NOMO-1 (cell line): ENCODE measurements at regions not wholly inside any gene's neighbourhood (a gene's known extent, or its start where the extent isn't known, plus 50 kb on each side); places are given as distances from the start of the nearest gene placed in this dataset.
"Not testable (repeated sequence)": the region's sequence is repeated elsewhere in the genome, so short reads cannot be mapped to it uniquely, and the experiment has no call there.

ENCODE experiments used
- DNase-seq, 2 experiments: peaks; one replicate each; lab custom pipeline; 2025; ENCODE audit not compliant: unreplicated experiment in 2 of 2; lab: John Stamatoyannopoulos, UW

DNA sequence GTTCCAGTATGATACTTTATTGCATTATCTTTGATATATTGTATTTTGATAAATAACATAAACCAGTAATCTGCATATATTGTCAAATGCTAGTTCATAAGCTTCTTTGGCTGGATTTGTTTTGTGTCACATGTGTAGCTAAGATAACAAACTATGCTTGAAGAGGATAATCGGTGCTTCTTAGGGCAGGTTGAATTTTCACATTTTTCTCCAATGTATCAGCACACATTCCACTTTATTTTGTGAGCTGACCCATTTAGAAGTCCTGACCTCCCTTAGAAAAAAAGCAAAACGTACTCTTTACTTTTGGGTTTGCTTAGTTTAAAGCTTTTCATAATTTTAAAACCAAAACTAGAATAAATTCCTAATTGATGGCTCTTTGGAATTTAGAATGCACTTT, 277.7 kb upstream of the DDHD1 start:
- no peak for DNase-seq

DNA sequence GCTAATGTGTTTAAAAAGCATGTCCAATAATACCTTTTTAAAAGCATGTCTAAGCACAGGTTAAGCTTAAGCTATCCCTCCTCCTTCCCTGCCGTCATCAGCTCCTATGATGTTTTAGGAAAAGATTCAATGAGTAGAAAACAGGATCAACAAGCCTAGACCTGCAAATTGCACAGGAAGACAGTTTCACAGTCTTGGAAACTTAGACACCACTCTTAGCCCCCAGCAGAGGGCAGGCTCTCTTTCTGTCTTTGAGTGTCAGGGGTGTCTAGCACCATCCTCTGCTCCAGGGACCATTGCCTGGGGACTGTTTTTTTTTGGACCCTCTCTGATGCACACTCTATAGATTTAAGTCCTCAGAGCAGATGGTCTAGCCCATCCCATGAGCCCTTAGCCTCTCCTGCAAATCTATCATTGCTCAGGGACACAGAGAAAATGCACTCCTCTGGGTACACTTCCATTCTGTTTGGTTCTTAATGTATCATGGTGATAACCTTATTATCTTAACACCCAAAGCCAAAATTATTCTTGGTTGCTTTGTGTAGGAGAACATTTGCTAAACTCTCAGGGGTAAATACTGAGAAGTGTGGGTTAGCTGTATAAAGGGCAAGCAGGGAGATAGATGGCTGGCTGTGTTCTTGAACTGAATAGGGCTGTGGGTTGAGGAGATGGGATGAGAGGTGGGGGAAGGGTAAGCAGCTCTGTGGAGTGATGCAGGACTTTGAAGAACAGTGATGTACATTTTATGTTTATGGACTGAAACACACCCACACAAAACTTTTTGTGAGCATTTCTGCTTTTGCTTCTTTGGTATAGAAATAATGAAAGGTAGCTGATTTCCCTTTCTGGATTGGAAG, 259.9 kb upstream of the DDHD1 start:
- DNase-seq, result no peak

DNA sequence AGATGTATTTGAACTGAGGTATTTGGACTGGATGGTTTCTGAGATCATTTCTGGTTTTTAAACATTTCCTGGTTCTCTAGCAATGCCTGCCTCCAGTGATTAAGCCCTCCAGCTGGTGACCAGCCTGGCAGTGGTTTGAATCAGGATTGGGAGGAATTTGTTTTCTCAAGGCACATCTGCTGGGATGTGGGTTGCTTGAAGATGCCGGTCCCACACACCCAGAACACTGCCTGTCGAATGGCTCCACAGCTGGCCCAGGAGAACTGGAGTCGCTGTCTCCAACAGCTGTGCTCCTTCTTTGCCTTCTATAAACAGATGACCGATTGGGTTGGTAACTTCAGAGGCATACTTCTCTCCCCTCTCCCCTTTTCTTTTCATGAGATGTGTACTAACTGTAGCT, 258.0 kb upstream of the DDHD1 start:
- no peak for DNase-seq

DNA sequence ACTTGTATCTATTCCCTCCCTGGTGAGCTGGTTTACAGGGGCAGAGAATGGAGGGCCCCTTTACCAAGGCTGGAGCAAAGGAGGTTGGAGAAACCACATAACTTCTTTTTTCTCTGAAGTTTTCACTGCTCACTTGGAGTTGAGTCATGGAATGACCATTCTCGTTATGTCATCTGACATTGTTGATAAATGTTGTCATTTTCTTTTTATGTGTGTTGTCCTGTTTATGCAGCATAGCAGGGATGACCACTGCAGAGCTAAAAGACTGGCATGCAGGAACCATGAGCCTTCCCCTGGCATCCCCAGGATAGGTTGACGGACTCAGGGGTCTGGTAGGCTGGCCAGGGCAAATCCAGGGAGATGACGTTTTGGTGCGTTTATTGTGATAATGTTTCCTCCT, 256.8 kb upstream of the DDHD1 start:
- no peak for DNase-seq

DNA sequence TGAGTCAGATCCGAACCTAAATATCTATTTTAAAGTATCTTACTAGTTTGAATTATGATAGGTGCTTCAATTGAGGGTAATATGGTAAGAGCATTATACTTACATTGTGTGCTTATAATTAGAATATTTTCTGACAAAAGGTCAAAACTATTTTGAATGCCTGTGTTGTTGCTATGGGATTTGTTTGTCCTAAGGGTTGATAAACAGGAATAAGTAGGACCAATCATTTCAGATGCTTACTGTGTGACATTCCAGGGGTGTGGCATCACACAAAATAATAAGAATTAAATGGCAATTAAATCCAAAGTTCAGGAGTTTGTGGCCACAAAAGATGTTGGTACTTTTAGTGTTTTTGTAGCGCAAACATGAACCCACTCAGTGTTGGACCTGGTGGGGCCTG, 256.2 kb upstream of the DDHD1 start:
- DNase-seq, result no peak

DNA sequence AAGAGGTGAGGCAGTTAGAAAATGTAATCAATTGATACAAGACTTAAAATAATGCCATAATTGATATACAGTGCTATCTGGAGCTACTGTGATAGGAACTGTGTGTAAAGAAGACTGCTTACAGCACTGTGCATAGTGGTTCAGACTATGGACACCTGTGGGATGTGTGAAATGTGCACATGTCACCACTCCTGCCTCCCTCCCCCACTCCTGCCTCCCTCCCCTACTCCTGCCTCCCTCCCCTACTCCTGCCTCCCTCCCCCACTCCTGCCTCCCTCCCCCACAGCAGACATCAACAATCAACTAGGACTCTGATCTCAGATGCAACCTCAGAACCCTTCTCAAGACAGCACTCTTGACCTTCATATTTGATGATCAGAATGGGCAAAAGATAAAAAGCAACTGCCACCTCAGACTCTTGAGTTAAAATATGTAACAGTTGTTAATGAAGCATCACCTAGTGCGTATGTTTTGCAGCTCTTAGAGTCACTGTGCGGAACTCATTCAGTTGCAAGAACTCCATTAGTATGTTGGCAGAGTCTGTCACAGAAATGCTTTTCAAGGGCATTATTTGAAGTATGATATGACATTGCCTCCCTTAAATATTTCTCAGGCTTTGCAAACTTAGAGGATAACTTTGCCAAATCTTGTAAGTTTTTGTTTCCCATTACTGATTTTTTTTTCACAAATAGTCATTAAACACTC, 255.2 kb upstream of the DDHD1 start:
- no peak for DNase-seq

DNA sequence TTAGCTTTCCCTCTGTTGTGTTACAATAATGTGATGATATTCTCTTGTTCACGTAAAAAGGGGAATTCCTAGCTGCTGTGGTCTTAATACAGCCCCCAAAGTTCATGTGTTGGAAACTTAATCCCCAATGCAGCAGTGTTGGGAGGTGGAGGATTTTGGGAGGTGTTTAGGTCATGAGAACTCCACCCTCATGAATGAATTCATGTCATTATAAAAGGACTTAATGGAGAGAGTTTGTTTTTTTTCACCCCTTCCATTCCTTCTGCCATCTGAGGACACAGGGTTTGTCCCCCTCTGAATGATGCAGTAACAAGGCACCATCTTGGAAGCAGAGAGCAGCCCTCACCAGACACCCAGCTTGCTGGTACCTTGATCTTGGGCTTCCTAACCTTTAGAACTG, 253.4 kb upstream of the DDHD1 start:
- no peak for DNase-seq

DNA sequence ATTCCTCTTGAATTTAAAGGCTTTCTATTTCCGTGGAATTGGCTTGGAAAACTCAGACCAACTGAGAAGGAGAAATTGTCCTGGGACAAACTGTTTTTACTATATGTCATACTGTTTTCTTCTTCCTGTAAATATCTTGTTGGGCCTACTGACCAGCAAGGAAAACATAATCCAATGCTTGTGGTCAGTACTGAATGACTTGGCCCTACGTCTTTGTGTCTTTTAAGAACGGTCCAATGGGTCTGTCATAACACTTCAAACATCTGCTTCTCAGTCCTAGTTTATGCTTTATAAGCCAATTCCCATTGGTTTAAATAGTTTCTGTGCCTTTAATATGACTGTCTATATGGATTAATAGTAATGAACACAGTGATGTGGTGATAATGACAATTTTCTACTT, 248.5 kb upstream of the DDHD1 start:
- DNase-seq, result no peak

DNA sequence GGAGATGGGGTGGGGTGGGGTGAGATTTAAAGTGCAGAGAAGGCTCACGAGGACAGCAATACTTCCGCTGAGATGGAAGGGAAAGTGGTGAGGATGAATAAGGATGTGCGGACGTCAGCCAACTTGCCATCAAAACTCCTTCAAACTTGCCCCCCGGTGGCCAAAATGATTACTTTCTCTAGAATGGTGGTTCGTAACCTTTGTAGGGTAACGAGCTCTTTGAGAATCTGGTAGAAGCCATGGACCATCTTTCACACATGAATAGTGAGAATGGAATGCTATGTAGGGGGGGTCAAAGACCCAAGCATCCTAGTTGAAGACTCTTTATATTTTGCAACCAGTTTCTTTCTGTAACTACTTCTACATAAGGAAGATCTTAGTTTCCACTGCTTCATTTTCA, 245.9 kb upstream of the DDHD1 start:
- no peak for DNase-seq

DNA sequence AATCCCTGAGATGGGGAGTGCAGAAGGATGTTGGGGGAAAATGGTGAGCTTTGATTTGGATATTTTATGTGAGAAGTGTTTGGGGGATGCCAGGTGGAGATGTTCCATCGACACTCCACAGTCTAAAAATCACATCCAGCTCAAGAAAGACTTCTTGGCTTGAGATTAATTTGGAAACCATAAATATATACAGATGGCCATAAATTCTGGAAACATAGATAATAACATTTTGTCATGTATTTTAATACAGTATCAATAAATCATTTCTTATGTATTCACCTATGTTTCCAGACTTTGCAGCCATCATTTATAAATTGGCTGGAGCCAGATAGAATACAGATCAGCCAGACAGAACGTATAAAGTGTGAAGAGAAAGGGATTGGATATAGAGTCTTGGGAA, 245.5 kb upstream of the DDHD1 start:
- no peak for DNase-seq

DNA sequence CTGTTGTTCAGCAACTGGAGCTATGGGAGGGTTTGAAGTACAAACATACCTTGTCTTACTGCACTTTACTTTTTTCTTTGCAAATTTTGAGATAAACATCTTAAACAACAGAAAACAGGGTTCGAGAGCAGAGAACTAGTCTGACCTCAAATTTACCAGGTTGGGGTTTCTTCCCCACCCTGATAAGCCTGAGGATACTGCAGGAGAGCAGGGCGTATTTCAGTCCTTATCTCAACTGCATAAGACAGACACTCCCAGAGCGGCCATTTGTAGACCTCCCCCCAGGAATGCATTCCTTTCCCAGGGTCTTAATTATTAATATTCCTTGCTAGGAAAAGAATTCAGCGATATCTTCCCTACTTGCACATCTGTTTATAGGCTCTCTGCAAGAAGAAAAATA, 242.1 kb upstream of the DDHD1 start:
- DNase-seq, result not testable (repeated sequence)

DNA sequence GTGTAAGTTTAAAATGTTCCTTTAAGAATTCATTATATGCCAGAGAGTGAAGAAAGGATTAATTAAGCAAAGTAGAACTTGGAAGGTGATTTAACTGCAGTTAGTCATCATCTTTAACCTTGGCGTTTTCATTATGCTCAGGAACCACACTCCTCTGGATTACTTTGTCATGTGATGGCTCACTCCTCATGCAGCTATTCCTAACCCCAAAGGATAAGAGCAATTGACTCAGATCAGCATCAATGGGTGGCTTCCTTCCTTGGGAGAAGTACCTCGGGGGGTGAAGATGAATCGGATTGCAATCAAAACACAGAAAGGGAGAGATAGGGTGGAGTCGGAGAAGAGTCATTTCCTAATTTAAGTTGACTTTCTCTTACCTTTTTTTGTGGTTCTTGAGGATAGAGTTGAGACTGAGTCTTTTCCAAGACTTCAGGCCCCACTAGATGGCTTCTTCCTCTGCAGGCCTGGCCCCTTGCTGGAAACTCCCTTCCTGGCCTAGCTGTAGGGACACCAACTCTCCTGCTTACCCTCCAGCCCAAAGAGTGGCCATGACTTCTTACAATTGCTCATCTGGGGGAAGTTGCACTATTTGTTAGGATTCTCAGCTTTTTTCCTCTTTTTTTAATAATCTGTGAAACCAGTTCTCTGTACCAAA, 238.6 kb upstream of the DDHD1 start:
- DNase-seq, result no peak

DNA sequence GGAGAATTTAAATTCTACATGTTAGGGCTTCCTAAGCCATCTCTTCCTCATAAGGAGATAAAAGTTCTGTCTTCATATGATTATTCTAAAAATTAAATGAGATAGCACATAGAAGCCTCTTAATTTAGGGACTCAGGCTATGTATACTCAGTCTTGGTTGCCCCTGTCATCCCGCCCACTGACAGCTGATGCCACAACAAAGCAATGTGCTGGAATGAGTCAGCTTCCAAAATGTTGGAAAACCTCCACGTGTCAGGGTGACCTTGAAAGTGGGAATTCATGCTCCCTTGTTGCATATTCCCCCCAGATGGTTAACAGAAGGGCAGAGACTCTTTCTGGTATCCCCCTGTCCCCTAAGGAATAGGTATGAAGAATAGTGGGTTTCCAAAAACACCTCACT, 238.0 kb upstream of the DDHD1 start:
- no peak for DNase-seq

DNA sequence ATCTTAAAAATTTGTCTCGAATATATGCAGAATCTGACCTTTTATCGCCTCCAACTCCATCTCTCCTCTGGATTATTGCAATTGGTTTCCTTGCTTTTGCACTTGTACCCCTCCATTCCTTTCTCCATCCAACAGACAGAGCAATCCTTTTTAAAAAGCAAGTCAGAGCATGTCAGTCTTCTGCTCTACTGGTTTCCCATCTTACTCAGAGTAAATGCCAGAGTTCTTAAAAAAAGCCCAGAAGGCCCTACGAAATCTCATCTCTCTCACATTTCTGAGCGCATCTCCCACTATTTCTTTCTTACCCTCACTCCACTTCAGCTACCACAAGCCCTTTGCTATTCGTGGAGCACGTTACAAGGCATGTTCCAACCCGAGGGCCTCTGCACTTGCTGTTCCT, 236.9 kb upstream of the DDHD1 start:
- no peak for DNase-seq

DNA sequence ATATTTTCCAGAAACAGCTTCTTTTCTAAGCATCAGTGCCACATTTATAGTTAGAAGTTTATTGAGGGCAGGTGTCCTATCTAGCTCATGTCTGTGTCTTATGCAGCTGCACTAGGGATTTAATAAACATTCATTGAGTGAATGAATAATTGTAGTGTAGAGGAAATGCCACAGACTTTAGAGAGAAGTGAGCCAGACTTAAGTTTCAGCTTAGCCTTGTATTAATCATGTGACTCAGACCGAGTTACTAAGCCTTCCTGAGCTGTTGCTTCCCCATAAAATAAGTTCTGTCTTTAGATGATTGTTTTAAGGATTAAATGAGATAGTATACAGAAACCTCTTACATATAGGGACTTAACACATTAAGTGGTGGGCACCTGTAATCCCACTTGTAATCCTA, 236.1 kb upstream of the DDHD1 start:
- DNase-seq, result no peak

DNA sequence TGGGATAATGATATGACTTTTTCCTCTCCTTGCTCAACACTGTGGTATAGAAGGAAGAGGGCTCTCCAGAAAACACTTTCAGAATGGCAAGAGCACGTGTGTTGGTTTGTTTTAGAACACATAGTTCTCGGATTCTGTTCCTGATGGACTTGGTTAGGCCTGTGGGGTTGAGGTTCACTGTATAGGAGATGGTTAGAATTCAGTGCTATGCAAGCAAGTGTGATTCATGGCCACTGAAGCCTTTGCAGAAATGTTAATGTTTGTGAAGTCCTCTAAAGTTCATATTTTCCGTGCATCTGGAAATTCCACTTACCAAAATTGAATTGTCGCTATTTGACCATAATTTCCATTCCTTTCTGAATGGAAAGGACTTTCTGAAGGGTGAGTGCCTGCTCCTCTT, 233.2 kb upstream of the DDHD1 start:
- DNase-seq, result no peak

DNA sequence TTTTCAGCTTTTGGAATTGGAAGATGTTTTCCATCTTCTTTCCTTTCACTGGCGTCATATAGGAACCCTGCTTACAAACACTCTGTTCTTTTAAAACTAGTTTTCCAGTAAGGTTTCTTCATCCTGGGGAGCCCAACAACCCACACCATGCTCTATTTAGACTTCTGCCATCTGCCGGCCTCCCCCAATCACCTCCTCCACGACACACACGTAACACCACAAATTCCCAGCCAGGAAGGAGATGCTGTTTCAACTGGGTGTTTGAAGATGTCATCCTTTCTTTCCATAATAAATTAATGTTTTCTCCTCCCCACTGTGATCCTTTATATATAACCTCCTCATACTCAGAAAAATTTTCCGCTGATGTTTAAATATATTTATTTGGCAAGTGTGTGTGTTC, 231.4 kb upstream of the DDHD1 start:
- DNase-seq, result no peak

DNA sequence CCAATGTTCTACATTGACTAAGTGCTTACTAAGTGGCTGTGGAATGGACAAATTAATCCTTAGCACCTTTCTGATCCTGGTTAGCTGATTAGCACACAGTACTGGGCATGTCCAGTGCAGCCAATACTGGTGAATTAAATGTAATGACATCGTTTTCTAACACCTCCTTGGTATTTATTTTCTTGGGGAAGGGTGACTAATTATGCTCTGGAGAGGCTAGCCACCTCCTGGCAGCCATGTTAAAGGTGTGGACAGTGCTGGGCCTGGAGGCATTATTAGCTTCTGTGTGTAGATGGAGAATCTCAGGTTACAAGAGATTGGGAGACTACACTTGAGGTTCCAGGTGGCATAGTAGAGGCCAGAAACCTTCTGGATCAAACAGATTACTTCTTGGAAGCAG, 230.9 kb upstream of the DDHD1 start:
- DNase-seq, result no peak

DNA sequence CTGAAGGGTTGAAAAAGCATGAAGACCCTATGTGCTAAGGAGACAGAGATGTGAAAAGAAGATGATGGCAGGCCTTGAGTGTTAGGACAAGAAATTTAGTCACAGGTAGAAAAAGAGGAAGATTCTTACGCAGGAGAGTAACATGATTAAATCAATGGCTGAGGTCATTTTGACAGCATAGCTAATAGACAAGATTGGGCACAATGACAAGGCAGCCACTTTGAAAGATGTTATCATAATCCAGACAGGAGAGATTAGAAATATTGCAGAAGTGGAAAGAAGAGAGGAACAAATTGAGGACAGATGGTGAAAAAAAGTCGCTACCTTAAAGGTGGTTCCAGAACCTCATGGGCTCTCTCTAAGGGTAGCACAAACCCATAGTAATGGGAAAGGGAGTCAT, 228.8 kb upstream of the DDHD1 start:
- DNase-seq, result no peak

DNA sequence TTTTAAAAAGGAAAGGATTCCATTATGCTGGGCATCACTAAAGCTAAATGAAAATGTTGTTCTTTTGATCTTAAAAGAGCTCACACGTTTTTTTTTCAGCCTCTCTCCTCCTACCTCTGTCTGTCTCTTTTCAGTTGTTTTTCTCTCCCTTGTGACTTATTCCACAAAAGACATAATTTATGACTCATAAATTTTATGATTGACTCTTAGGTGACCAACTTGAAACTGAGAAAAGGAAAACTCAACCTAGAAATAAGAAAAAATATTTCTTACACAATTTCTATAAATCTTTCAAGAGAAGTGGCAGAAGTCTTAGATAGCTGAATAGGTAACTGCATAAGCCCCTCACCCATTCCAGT, 227.7 kb upstream of the DDHD1 start:
- no peak for DNase-seq

DNA sequence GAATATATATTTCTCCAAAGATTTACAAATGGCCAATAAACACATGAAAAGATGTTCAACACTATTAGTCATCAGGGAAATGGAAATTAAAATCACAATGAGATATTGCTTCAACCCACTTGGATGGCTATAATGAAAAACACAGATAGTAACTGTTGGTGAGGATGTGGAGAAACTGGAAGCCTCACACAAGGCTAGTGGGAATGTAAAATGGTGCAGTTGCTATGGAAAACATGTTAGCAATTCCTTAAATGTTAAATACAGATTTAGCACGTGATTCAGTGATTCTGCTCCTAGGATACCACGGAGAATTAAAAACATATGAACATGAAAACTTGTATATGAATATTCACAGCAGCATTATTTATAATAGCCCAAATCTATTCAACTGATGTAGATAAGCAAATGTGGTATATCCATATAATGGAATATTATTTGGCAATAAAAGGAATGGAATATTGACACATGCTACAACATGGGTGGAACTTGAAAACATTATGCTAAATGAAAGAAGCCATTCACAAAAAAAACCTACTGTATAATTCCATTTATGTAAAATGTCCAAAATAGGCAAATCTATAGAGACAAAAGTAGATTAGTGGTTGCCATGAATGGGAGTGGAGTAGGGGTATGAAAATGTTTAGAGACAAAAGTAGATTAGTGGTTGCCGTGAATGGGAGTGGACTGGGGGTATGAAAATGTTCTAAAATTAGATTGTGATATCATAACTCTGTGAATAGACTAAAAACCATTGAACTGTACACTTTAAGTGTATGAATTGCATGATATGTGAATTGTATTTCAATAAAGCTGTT, 227.1 kb upstream of the DDHD1 start:
- no peak for DNase-seq
